GM11168 (cell line): ENCODE measurements at regions not wholly inside any gene's neighbourhood (a gene's known extent, or its start where the extent isn't known, plus 50 kb on each side); places are given as distances from the start of the nearest gene placed in this dataset.

Experiments
- in situ Hi-C: fragments of 300-500 bp; cut with MboI; formaldehyde crosslinking; loops from one replicate; pipeline ENCODE4 v1.12.0; 2022; ENCODE audit warnings: low sequenced_read_pairs; ENCODE audit not compliant: unreplicated experiment

GRCh38 chr1:13960375-13960987, 260.5 kb downstream of the PRDM2 start:
- in situ Hi-C loops = loop anchor here (25.0 kb wide), 1 partner anchor 298 kb away; no protein-coding TSS in a partner anchor

GRCh38 chr1:13964768-13965167, 264.8 kb downstream of the PRDM2 start:
- in situ Hi-C loops = loop anchor here (25.0 kb wide), 1 partner anchor 302 kb away; no protein-coding TSS in a partner anchor

- in situ Hi-C loops = loop anchor here (25.0 kb wide), 1 partner anchor 304 kb away; no protein-coding TSS in a partner anchor
Observed at GRCh38 chr1:13965770-13966398, 265.9 kb downstream of the PRDM2 start.

GRCh38 chr1:13967707-13968106, 267.7 kb downstream of the PRDM2 start:
- in situ Hi-C loops = loop anchor here (25.0 kb wide), 1 partner anchor 305 kb away; no protein-coding TSS in a partner anchor

DNA sequence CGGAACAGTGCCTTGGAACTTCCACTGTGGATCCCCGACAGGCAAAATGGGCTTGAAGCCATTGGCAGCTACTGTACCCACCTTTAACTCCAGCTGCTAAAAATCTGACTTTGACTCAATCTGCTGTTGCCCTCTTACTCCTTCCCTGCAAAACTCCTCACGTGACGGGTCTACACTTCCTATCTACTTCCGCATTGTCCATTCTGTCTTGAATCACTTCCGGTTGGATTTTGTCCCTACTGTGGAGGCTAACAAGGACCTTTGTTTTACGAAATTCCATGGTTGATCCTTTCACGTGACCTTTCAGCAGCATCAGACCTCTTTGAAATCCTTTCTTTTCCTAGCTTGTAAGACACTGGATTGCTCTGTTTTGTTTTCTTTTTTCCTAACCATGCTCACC, 268.4 kb downstream of the PRDM2 start:
- in situ Hi-C loops = loop anchor here (25.0 kb wide), 1 partner anchor 306 kb away; no protein-coding TSS in a partner anchor

DNA sequence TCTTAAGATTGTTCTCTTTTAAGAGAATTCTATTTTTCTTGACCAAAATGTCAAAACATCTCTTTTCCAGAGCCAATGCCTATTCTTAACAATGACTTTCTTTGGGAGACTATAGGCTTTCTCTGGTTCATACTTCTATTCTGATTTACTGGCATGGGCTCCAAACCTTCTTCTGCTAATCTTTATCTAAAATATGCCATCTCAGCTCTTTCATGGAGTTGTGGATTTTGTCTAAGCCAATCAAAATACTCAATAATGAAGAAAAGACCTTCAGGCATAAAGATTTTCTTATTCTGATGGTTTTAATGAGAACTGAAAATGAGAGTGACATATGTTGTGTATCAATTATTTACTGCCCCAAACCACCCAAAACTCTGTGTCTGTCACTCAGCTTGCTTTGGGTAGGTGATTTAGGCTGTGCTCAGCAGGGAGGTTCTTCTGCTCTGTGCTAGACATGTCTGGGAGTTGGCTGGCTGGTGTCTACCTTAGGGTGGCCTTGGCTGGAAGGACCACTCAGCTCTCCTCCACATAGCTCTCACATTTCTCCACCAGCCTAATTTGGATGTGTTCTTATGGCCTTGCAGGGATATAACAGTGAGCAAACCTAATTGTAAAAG, 270.8 kb downstream of the PRDM2 start:
- in situ Hi-C loops = loop anchor here (25.0 kb wide), 1 partner anchor 308 kb away; no protein-coding TSS in a partner anchor

DNA sequence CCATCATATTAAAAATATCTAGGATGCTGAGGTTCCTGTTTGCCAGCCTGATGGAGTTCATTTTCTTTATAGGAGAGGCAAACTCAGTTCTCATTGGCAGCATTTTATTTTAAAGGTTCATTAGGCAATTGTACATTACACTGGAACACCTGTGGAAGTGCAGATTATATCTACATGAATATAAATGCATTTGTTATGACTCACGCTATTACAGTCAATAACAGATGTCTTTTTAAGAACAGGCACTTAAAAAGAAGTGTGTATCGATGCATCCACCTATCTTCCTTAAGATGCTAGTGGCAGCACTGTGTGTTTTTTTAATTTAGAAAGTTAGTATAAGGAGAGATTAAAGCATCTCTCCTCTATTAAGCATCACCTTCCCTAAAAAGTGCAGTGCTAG, 276.5 kb downstream of the PRDM2 start:
- in situ Hi-C loops = no loop called here

GRCh38 chr1:13981142-13981541, 281.2 kb downstream of the PRDM2 start:
- in situ Hi-C loops = no loop called here

GRCh38 chr1:13983393-13983792, 283.4 kb downstream of the PRDM2 start:
- in situ Hi-C loops = no loop called here

DNA sequence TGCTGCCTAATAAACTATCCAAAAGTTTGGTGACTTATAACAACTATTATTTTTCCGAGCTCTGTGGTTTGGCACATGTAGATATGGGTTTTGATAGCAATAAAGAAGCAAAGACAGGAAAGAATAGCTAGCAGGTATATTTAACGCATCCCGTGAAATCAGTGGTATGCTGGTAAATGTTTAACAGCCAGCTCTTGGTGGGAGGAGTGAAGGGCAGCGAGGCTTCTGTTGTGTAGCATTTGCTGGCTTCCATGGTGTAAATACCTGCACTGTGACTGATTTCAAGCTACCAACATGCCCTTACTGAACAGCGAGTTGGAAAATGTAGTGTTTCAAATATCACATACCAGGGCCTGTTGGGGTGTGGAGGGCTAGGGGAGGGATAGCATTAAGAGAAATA, 291.0 kb downstream of the PRDM2 start:
- in situ Hi-C loops = no loop called here

DNA sequence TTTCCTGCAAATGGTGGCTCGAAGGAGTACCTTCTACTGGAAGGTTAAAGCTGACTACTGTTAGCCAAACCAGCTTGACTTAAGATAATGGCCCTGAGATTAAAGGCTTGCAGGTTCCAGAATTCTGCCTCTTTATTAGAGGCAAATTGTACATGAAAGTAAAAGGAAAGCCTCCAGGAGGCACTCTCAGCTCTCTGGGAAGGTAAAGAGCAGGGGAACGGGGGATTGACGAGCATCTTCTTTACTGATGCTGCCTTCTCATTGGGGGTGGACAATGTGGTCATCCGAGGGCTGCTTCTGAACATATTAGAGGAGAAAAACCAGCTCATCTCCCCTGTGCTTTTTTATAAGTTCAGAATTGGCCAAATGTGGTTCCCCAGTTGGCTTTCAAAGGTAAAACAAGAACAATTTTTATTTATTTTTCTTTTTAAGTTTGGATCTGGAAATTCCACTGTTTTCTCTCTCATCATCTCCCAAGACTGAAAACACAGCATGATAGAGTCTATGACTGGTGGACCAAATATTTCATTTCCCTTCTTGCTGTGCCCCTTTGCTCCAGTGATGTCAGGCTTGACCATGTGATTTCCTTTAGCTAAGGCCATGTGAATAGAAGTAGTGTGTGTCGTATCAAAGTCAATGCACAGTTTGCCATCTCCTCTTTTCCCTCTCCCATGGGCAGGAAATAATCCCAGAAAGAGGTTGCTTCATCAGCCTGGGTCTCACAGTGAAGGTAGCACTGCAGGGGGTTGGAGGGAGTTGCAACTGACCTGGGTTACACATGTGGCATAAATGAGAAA, 292.7 kb downstream of the PRDM2 start:
- in situ Hi-C loops = no loop called here

DNA sequence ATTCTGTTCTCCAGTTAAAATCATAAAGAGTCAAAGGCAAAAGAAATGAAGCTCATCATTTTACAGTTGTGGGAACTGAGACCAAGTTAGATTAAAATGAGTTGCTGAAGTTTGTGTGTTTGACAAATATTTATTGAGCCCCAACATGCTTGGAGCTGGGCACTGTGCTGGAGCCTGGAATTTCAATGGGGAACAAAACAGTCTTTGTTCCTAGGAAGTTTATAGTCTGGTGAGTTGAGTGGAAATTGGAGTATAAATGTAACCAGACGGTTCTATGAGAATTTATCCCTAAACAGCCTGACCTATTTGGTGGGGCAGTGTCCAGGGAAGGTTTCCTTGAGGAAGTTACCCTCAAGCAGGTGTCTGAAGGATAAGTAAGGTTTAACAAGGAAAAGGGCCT, 294.4 kb downstream of the PRDM2 start:
- in situ Hi-C loops = no loop called here

DNA sequence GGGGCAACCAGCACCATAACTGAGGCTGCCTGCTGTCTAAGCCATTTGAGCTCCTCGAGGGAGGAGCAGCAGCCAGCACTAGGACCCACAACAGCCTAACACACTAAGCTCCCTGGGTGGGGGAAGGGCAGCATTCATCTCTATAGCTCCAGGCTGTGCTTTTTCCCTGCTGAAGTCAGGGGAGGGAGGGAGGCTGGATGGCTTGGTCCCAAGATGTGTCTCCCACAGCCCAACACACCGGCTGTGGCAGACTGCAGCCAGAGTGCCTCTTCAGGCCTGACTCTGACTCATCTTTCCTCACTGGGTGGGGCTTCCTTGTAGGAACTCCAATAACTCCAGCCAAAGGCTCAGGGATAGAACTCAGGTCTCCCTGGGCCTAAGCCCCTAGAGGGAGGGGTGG, 296.3 kb downstream of the PRDM2 start:
- in situ Hi-C loops = no loop called here

GRCh38 chr1:14003552-14003951, 303.6 kb downstream of the PRDM2 start:
- in situ Hi-C loops = no loop called here

- in situ Hi-C loops = no loop called here
Observed at GRCh38 chr1:14009582-14009981, 309.6 kb downstream of the PRDM2 start.

- in situ Hi-C loops = no loop called here
Observed at GRCh38 chr1:14010476-14010875, 310.5 kb downstream of the PRDM2 start.

GRCh38 chr1:14011132-14011531, 311.1 kb downstream of the PRDM2 start:
- in situ Hi-C loops = no loop called here

- in situ Hi-C loops = no loop called here
Observed at GRCh38 chr1:14011888-14012287, 311.9 kb downstream of the PRDM2 start.

GRCh38 chr1:14014929-14015328, 314.9 kb downstream of the PRDM2 start:
- in situ Hi-C loops = no loop called here

GRCh38 chr1:14015917-14016316, 315.9 kb downstream of the PRDM2 start:
- in situ Hi-C loops = no loop called here

DNA sequence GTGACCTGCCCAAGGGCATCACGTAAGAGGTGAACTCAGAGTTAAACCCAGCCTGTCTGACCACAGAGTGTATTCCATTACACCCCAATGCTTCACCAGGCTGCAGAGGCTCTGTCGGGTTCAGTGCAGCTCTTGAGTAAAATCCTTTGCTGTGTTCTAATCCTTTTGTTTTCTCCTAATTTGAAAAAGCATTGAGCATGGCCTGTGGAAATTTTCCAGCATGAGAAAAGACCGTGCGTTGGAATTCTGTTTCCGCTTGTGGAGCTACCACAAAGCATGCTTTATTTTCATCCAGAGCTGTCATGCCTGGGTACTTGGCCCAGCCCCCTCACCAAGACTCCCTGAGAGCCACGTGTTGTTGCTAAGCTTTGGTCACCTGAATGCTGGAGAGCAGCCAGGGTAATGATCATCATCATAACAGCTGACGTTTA, 317.6 kb downstream of the PRDM2 start:
- in situ Hi-C loops = no loop called here
